H1 (cell line): ENCODE measurements at regions not wholly inside any gene's neighbourhood (a gene's known extent, or its start where the extent isn't known, plus 50 kb on each side); places are given as distances from the start of the nearest gene placed in this dataset.

Experiments used
- CTCF ChIA-PET: fragments of 300-600 bp; sonication (Branson Sonifier 250); formaldehyde crosslinking; loops from one replicate; lab custom pipeline; 2021; ENCODE audit not compliant: partially characterized antibody; lab: Charles Lee
- POLR2A ChIA-PET: fragments of 300-600 bp; sonication (Branson Sonifier 250); formaldehyde crosslinking; loops from one replicate; lab custom pipeline; 2021; ENCODE audit warnings: inconsistent platforms; ENCODE audit not compliant: partially characterized antibody; lab: Charles Lee
- DNase-seq, 2 experiments: peaks; one replicate each; pipeline versions ENCODE4 v3.0.0 to v3.0.0-alpha.2; 2010 to 2022; ENCODE audit warnings: low spot score in 2 of 2, low read depth in 1 of 2, mixed read lengths in 1 of 2
- FAIRE-seq: peaks from 2 replicates; lab custom pipeline; 2011; peaks lifted over from hg19 to GRCh38; lab: Jason Lieb, UNC
- H2AFZ ChIP-seq: 2 replicates; pipeline ENCODE4 v1.8.1; 2012; ENCODE audit warnings: low read length, inconsistent platforms
- H2AK5ac ChIP-seq: 2 replicates; pipeline ENCODE4 v1.6.1; 2013; ENCODE audit warnings: low read depth, low read length
- H2BK120ac ChIP-seq: replicated peaks from 2 replicates; pipeline ENCODE3; 2013; ENCODE audit warnings: low read depth, low read length, inconsistent platforms
- H2BK12ac ChIP-seq: 2 replicates; pipeline ENCODE4 v1.6.1; 2013; ENCODE audit warnings: low read depth, low read length
- H2BK15ac ChIP-seq: 2 replicates; pipeline ENCODE4 v1.6.1; 2013; ENCODE audit warnings: low read length
- H2BK20ac ChIP-seq: 2 replicates; pipeline ENCODE4 v1.6.1; 2013; ENCODE audit warnings: low read length
- H2BK5ac ChIP-seq: 2 replicates; pipeline ENCODE4 v1.6.1; 2013; ENCODE audit warnings: low read depth, low read length
- H3K14ac ChIP-seq: 2 replicates; pipeline ENCODE4 v1.6.1; 2013; ENCODE audit warnings: inconsistent platforms; ENCODE audit not compliant: insufficient read length
- H3K18ac ChIP-seq: 2 replicates; pipeline ENCODE4 v1.6.1; 2013; ENCODE audit warnings: low read length; ENCODE audit errors: extremely low read depth
- H3K23ac ChIP-seq: 2 replicates; pipeline ENCODE4 v1.6.1; 2013; ENCODE audit warnings: inconsistent platforms; ENCODE audit not compliant: insufficient read length
- H3K23me2 ChIP-seq: 2 replicates; pipeline ENCODE4 v1.6.1; 2013; ENCODE audit warnings: low read depth, low read length
- H3K27ac ChIP-seq: 2 replicates; pipeline ENCODE4 v1.6.1; 2011; ENCODE audit warnings: low read depth, low read length, inconsistent platforms
- H3K27me3 ChIP-seq, 4 experiments: replicated peaks in 1 of 4; 1 replicate in 1 of 4; 2 replicates in 3 of 4; pipeline versions ENCODE4 v1.6.1 to v1.8.1; 2011 to 2013; ENCODE audit warnings: low read length in 3 of 4, mild to moderate bottlenecking in 3 of 4, inconsistent platforms in 2 of 4, mixed read lengths in 2 of 4, moderate library complexity in 1 of 4; ENCODE audit not compliant: control insufficient read depth in 3 of 4, insufficient read depth in 3 of 4; ENCODE audit errors: extremely low read depth in 1 of 4
- H3K36me3 ChIP-seq, 4 experiments: 2 replicates each; pipeline versions ENCODE4 v1.6.1 to v1.8.1; 2011 to 2013; ENCODE audit warnings: mild to moderate bottlenecking in 4 of 4, low read length in 3 of 4, moderate library complexity in 2 of 4, control low read depth in 1 of 4, inconsistent platforms in 1 of 4; ENCODE audit not compliant: insufficient read depth in 4 of 4, control insufficient read depth in 2 of 4
- H3K4ac ChIP-seq: replicated peaks from 2 replicates; pipeline ENCODE3; 2013; ENCODE audit warnings: low read length, low read depth, mixed read lengths, inconsistent platforms; ENCODE audit not compliant: insufficient read length
- H3K4me1 ChIP-seq, 4 experiments: replicated peaks in 1 of 4; 1 replicate in 1 of 4; 2 replicates in 3 of 4; pipeline versions ENCODE4 v1.6.1 to v1.8.1; 2011 to 2013; ENCODE audit warnings: low read length in 3 of 4, inconsistent platforms in 2 of 4, mixed read lengths in 1 of 4; ENCODE audit not compliant: insufficient read depth in 4 of 4, control insufficient read depth in 3 of 4
- H3K4me2 ChIP-seq, 2 experiments: 2 replicates each; pipeline versions ENCODE4 v1.6.1 to v1.8.1; 2011 to 2013; ENCODE audit warnings: low read depth in 2 of 2, low read length in 2 of 2, control low read depth in 1 of 2, inconsistent platforms in 1 of 2, mild to moderate bottlenecking in 1 of 2; ENCODE audit not compliant: insufficient read depth in 1 of 2
- H3K4me3 ChIP-seq, 4 experiments: fragments of 200-600, 300-600 bp in 1 of 4; sonication (generic), shearing (Covaris generic), sonication (Bioruptor Twin) in 1 of 4; 2 replicates each; pipeline versions ENCODE4 v1.5.1 to v1.8.1; 2011 to 2016; ENCODE audit warnings: low read length in 4 of 4, low read depth in 3 of 4, control low read depth in 2 of 4, inconsistent platforms in 2 of 4, mild to moderate bottlenecking in 2 of 4, mixed read lengths in 1 of 4, moderate library complexity in 1 of 4; ENCODE audit not compliant: insufficient read depth in 2 of 4; ENCODE audit errors: extremely low read depth in 1 of 4
- H3K56ac ChIP-seq: replicated peaks from 2 replicates; pipeline ENCODE3; 2013; ENCODE audit warnings: low read depth, mild to moderate bottlenecking, mixed read lengths, low read length, inconsistent platforms; ENCODE audit not compliant: insufficient read length
- H3K79me1 ChIP-seq: 2 replicates; pipeline ENCODE4 v1.6.1; 2013; ENCODE audit warnings: low read depth, low read length, control low read depth
- H3K79me2 ChIP-seq, 2 experiments: 2 replicates each; pipeline versions ENCODE4 v1.6.1 to v1.8.1; 2012 to 2013; ENCODE audit warnings: low read length in 2 of 2, mild to moderate bottlenecking in 2 of 2, inconsistent platforms in 1 of 2; ENCODE audit not compliant: insufficient read depth in 2 of 2, control insufficient read depth in 1 of 2
- H3K9ac ChIP-seq, 4 experiments: replicated peaks in 1 of 4; 1 replicate in 1 of 4; 2 replicates in 3 of 4; pipeline versions ENCODE4 v1.6.1 to v1.8.1; 2011 to 2013; ENCODE audit warnings: low read depth in 3 of 4, low read length in 3 of 4, control low read depth in 2 of 4, mild to moderate bottlenecking in 2 of 4, moderate library complexity in 2 of 4, inconsistent platforms in 1 of 4; ENCODE audit errors: extremely low read depth in 1 of 4
- H3K9me3 ChIP-seq, 2 experiments: 2 replicates each; pipeline versions ENCODE4 v1.6.1 to v1.8.1; 2012 to 2013; ENCODE audit warnings: mild to moderate bottlenecking in 2 of 2, moderate library complexity in 2 of 2, control low read depth in 1 of 2, inconsistent platforms in 1 of 2, low read depth in 1 of 2, low read length in 1 of 2, mixed read lengths in 1 of 2; ENCODE audit not compliant: insufficient read depth in 2 of 2
- H4K20me1 ChIP-seq, 2 experiments: replicated peaks in 1 of 2; 2 replicates each; pipeline versions ENCODE3 to v1.8.1; 2011 to 2013; ENCODE audit warnings: inconsistent platforms in 2 of 2, low read length in 2 of 2, mild to moderate bottlenecking in 1 of 2; ENCODE audit not compliant: insufficient read depth in 2 of 2, control insufficient read depth in 1 of 2
- H4K5ac ChIP-seq: 2 replicates; pipeline ENCODE4 v1.6.1; 2013; ENCODE audit warnings: low read length, low read depth, mixed read lengths, inconsistent platforms; ENCODE audit not compliant: insufficient read length
- H4K8ac ChIP-seq: 2 replicates; pipeline ENCODE4 v1.8.0; 2013; ENCODE audit warnings: mild to moderate bottlenecking, moderate library complexity, low read length, inconsistent platforms; ENCODE audit not compliant: insufficient read depth; ENCODE audit errors: extremely low read depth
- H4K91ac ChIP-seq: replicated peaks from 2 replicates; pipeline ENCODE3; 2013; ENCODE audit warnings: low read length, mixed read lengths, inconsistent platforms; ENCODE audit not compliant: insufficient read length
- ATF2 ChIP-seq: IDR thresholded peaks from 2 replicates; pipeline ENCODE4 v1.6.1; 2012; ENCODE audit warnings: low read length, inconsistent platforms
- NANOG ChIP-seq: IDR thresholded peaks from 2 replicates; pipeline ENCODE4 v1.6.1; 2011; ENCODE audit warnings: low read length, low read depth, mild to moderate bottlenecking, inconsistent platforms; ENCODE audit not compliant: insufficient read depth, poor library complexity, severe bottlenecking

GRCh38 chr6:87982134-87982533, 65.5 kb upstream of the SPACA1 start:
- H3K4ac ChIP-seq: no peak overlapping the region
- no peaks in the 10 kb centered on the region for H3K79me2 ChIP-seq
- H3K36me3 ChIP-seq: no peaks in the 10 kb centered on the region
- H3K18ac ChIP-seq: no peak overlapping the region
- H2BK20ac ChIP-seq: no peak overlapping the region
- no peaks in the 10 kb centered on the region for H3K79me1 ChIP-seq
- H3K9me3 ChIP-seq: no peaks in the 10 kb centered on the region
- no peak overlapping the region for H4K5ac ChIP-seq
- ChIA-PET CTCF (interaction anchor here (1.0 kb wide), 1 partner anchor 52 kb away, joined by 3 read pairs; no protein-coding TSS in a partner anchor), POLR2A (no interaction called here)
- H4K8ac ChIP-seq: peak overlapping the region; percentile 28; the same call in 1 of the 2 replicates
- H3K9ac ChIP-seq: no peak overlapping the region
- H2BK5ac ChIP-seq: no peak overlapping the region
- no peak overlapping the region for H2BK15ac ChIP-seq
- H3K56ac ChIP-seq: no peak overlapping the region
- TF ChIP-seq ATF2 (no peak), NANOG (no peak)
- H2BK120ac ChIP-seq: no peak overlapping the region
- no peak for DNase-seq
- H3K4me1 ChIP-seq: no peaks in the 10 kb centered on the region
- no peak overlapping the region for H3K4me3 ChIP-seq
- H3K14ac ChIP-seq: no peak overlapping the region
- no peak overlapping the region for H4K91ac ChIP-seq
- no peaks in the 10 kb centered on the region for H3K27me3 ChIP-seq
- FAIRE-seq: no peak
- H3K23ac ChIP-seq: no peak overlapping the region
- H2AFZ ChIP-seq: no peak overlapping the region
- H3K27ac ChIP-seq: no peak overlapping the region
- H3K4me2 ChIP-seq: no peak overlapping the region
- H2BK12ac ChIP-seq: no peak overlapping the region
- H2AK5ac ChIP-seq: no peak overlapping the region
- peaks cover 2% of the 10 kb centered on the region; the same call in 1 of the 2 replicates for H3K23me2 ChIP-seq
- no peaks in the 10 kb centered on the region for H4K20me1 ChIP-seq
